ENCODE measurements at regions not wholly inside any gene's neighbourhood (a gene's known extent, or its start where the extent isn't known, plus 50 kb on each side); places are given as distances from the start of the nearest gene placed in this dataset.

GRCh38 chr4:14809203-14809602, 193.1 kb upstream of the CPEB2 start:
- Mint-ChIP-seq H3K27me3 (ENCODE audit: insufficient read depth) (peaks cover 4% of the 10 kb centered on the region), H3K9me3 (peaks cover 9% of the 10 kb centered on the region), H3K4me1 (ENCODE audit: low read depth) (no peaks in the 10 kb centered on the region), H3K4me3 (no peak overlapping the region), H3K27ac (no peak overlapping the region), H3K36me3 (ENCODE audit: low read depth) (peaks cover 3% of the 10 kb centered on the region)
- no peak for DNase-seq (ENCODE audit: low spot score)
- intact Hi-C loops (cut with micrococcal nuclease), result no loop called here

GRCh38 chr4:14810121-14810520, 192.2 kb upstream of the CPEB2 start:
- DNase-seq (ENCODE audit: low spot score), result no peak
- Mint-ChIP-seq H3K4me3 (no peak overlapping the region), H3K27me3 (ENCODE audit: insufficient read depth) (peaks cover 4% of the 10 kb centered on the region), H3K9me3 (peaks cover 9% of the 10 kb centered on the region), H3K4me1 (ENCODE audit: low read depth) (no peaks in the 10 kb centered on the region), H3K36me3 (ENCODE audit: low read depth) (peaks cover 3% of the 10 kb centered on the region), H3K27ac (no peak overlapping the region)
- intact Hi-C loops (cut with micrococcal nuclease), result no loop called here

- intact Hi-C loops (cut with micrococcal nuclease), result no loop called here
- DNase-seq (ENCODE audit: low spot score), result no peak
- Mint-ChIP-seq H3K9me3 (peaks cover 9% of the 10 kb centered on the region), H3K4me3 (no peak overlapping the region), H3K4me1 (ENCODE audit: low read depth) (no peaks in the 10 kb centered on the region), H3K27me3 (ENCODE audit: insufficient read depth) (peaks cover 4% of the 10 kb centered on the region), H3K27ac (no peak overlapping the region), H3K36me3 (ENCODE audit: low read depth) (peaks cover 3% of the 10 kb centered on the region)
These were observed 191.7 kb upstream of the CPEB2 start for GRCh38 chr4:14810568-14810967.

- Mint-ChIP-seq H3K4me3 (no peak overlapping the region), H3K27me3 (ENCODE audit: insufficient read depth) (no peaks in the 10 kb centered on the region), H3K9me3 (peaks cover 9% of the 10 kb centered on the region), H3K4me1 (ENCODE audit: low read depth) (no peaks in the 10 kb centered on the region), H3K27ac (no peak overlapping the region), H3K36me3 (ENCODE audit: low read depth) (peaks cover 3% of the 10 kb centered on the region)
- DNase-seq (ENCODE audit: low spot score), result no peak
- intact Hi-C loops (cut with micrococcal nuclease), result no loop called here
These were observed 190.2 kb upstream of the CPEB2 start for GRCh38 chr4:14812101-14812500.

- no peak for DNase-seq (ENCODE audit: low spot score)
- intact Hi-C loops (cut with micrococcal nuclease), result no loop called here
- Mint-ChIP-seq H3K4me1 (ENCODE audit: low read depth) (no peaks in the 10 kb centered on the region), H3K36me3 (ENCODE audit: low read depth) (peaks cover 1% of the 10 kb centered on the region), H3K9me3 (peaks cover under 1% of the 10 kb centered on the region), H3K27ac (no peak overlapping the region), H3K27me3 (ENCODE audit: insufficient read depth) (no peaks in the 10 kb centered on the region), H3K4me3 (no peak overlapping the region)
These were observed 185.5 kb upstream of the CPEB2 start for GRCh38 chr4:14816623-14817261.

GRCh38 chr4:14824189-14824588, 178.1 kb upstream of the CPEB2 start:
- H3K27me3 Mint-ChIP-seq (ENCODE audit: insufficient read depth), result no peaks in the 10 kb centered on the region
- H3K27ac Mint-ChIP-seq, result no peak overlapping the region
- intact Hi-C loops (cut with micrococcal nuclease), result no loop called here
- no peaks in the 10 kb centered on the region for H3K4me1 Mint-ChIP-seq (ENCODE audit: low read depth)
- H3K9me3 Mint-ChIP-seq, result no peaks in the 10 kb centered on the region
- H3K4me3 Mint-ChIP-seq, result no peak overlapping the region
- no peaks in the 10 kb centered on the region for H3K36me3 Mint-ChIP-seq (ENCODE audit: low read depth)
- DNase-seq (ENCODE audit: low spot score), result no peak

- H3K9me3 Mint-ChIP-seq, result no peaks in the 10 kb centered on the region
- intact Hi-C loops (cut with micrococcal nuclease), result no loop called here
These were observed 175.2 kb upstream of the CPEB2 start for GRCh38 chr4:14827111-14827510.

GRCh38 chr4:14829795-14830194, 172.5 kb upstream of the CPEB2 start:
- H3K4me3 Mint-ChIP-seq, result no peak overlapping the region
- no peaks in the 10 kb centered on the region for H3K4me1 Mint-ChIP-seq (ENCODE audit: low read depth)
- intact Hi-C loops (cut with micrococcal nuclease), result no loop called here
- no peak for DNase-seq (ENCODE audit: low spot score)
- no peaks in the 10 kb centered on the region for H3K36me3 Mint-ChIP-seq (ENCODE audit: low read depth)
- no peaks in the 10 kb centered on the region for H3K27me3 Mint-ChIP-seq (ENCODE audit: insufficient read depth)
- no peaks in the 10 kb centered on the region for H3K9me3 Mint-ChIP-seq
- no peak overlapping the region for H3K27ac Mint-ChIP-seq

More at GRCh38 chr4:14827111-14827510, 175.2 kb upstream of the CPEB2 start:
- H3K4me3 Mint-ChIP-seq, result no peak overlapping the region
- H3K27me3 Mint-ChIP-seq (ENCODE audit: insufficient read depth), result no peaks in the 10 kb centered on the region
- no peak for DNase-seq (ENCODE audit: low spot score)
- no peak overlapping the region for H3K27ac Mint-ChIP-seq
- no peaks in the 10 kb centered on the region for H3K36me3 Mint-ChIP-seq (ENCODE audit: low read depth)
- no peaks in the 10 kb centered on the region for H3K4me1 Mint-ChIP-seq (ENCODE audit: low read depth)

- H3K4me1 Mint-ChIP-seq (ENCODE audit: low read depth), result no peaks in the 10 kb centered on the region
- no peaks in the 10 kb centered on the region for H3K27me3 Mint-ChIP-seq (ENCODE audit: insufficient read depth)
- H3K36me3 Mint-ChIP-seq (ENCODE audit: low read depth), result no peaks in the 10 kb centered on the region
These were observed 170.9 kb upstream of the CPEB2 start for GRCh38 chr4:14831416-14831815.

GRCh38 chr4:14833053-14833452, 169.2 kb upstream of the CPEB2 start:
- Mint-ChIP-seq H3K4me1 (ENCODE audit: low read depth) (no peaks in the 10 kb centered on the region), H3K9me3 (peaks cover 3% of the 10 kb centered on the region), H3K36me3 (ENCODE audit: low read depth) (no peaks in the 10 kb centered on the region), H3K27me3 (ENCODE audit: insufficient read depth) (no peaks in the 10 kb centered on the region), H3K4me3 (no peak overlapping the region), H3K27ac (no peak overlapping the region)
- intact Hi-C loops (cut with micrococcal nuclease), result no loop called here
- no peak for DNase-seq (ENCODE audit: low spot score)

More at GRCh38 chr4:14831416-14831815, 170.9 kb upstream of the CPEB2 start:
- Mint-ChIP-seq H3K9me3 (no peaks in the 10 kb centered on the region), H3K27ac (no peak overlapping the region), H3K4me3 (no peak overlapping the region)
- intact Hi-C loops (cut with micrococcal nuclease), result no loop called here
- no peak for DNase-seq (ENCODE audit: low spot score)

GRCh38 chr4:14834382-14834781, 167.9 kb upstream of the CPEB2 start:
- Mint-ChIP-seq H3K27me3 (ENCODE audit: insufficient read depth) (no peaks in the 10 kb centered on the region), H3K4me3 (no peak overlapping the region), H3K4me1 (ENCODE audit: low read depth) (no peaks in the 10 kb centered on the region), H3K36me3 (ENCODE audit: low read depth) (no peaks in the 10 kb centered on the region), H3K27ac (no peak overlapping the region), H3K9me3 (peaks cover 8% of the 10 kb centered on the region)
- intact Hi-C loops (cut with micrococcal nuclease), result no loop called here
- DNase-seq (ENCODE audit: low spot score), result no peak

- Mint-ChIP-seq H3K4me3 (no peak overlapping the region), H3K4me1 (ENCODE audit: low read depth) (no peaks in the 10 kb centered on the region), H3K9me3 (peaks cover 8% of the 10 kb centered on the region), H3K27me3 (ENCODE audit: insufficient read depth) (no peaks in the 10 kb centered on the region), H3K36me3 (ENCODE audit: low read depth) (no peaks in the 10 kb centered on the region), H3K27ac (no peak overlapping the region)
- DNase-seq (ENCODE audit: low spot score), result no peak
- intact Hi-C loops (cut with micrococcal nuclease), result no loop called here
These were observed 167.0 kb upstream of the CPEB2 start for GRCh38 chr4:14835288-14835687.

- DNase-seq (ENCODE audit: low spot score), result no peak
- intact Hi-C loops (cut with micrococcal nuclease), result no loop called here
- Mint-ChIP-seq H3K4me3 (no peak overlapping the region), H3K4me1 (ENCODE audit: low read depth) (no peaks in the 10 kb centered on the region), H3K27me3 (ENCODE audit: insufficient read depth) (no peaks in the 10 kb centered on the region), H3K36me3 (ENCODE audit: low read depth) (no peaks in the 10 kb centered on the region), H3K9me3 (peaks cover 8% of the 10 kb centered on the region), H3K27ac (no peak overlapping the region)
These were observed 166.4 kb upstream of the CPEB2 start for GRCh38 chr4:14835708-14836425.

All from activated T-helper 1 cell treated with anti-CD3 and anti-CD28 coated beads, Interleukin-12 subunit alpha, Interleukin-12 subunit beta, Interleukin-2, Interleukin-4 antibody, amounts not matched to agents 30 ng/mL and 10 ng/mL and 1 ng/mL, durations not matched to agents 14 hours and 24 hours and 36 hours (primary cell).